K562 (cell line): ENCODE measurements at regions not wholly inside any gene's neighbourhood (a gene's known extent, or its start where the extent isn't known, plus 50 kb on each side); places are given as distances from the start of the nearest gene placed in this dataset.

Source experiments
- ATAC-seq: fragments of 200-7000 bp; cut with Tn5 transposase; 3 replicates; pipeline ENCODE4 v1.9.1; 2020; ENCODE audit warnings: moderate library complexity
- BruUV-seq: library from RNA; stranded (reverse); fragments of 400-500 nt; replicated peaks from 2 replicates; lab custom pipeline; 2021; lab: Mats Ljungman, UMichigan
- CTCF ChIA-PET: fragments of 300-600 bp; formaldehyde crosslinking; extraction: SDS; loops from one replicate; lab custom pipeline; 2021; ENCODE audit warnings: low intra/inter-chr PET ratio; lab: Yijun Ruan, JAX
- POLR2A ChIA-PET: fragments of 300-600, 350-650 bp; sonication (Branson Sonifier 250); formaldehyde crosslinking; extraction: SDS; loops from one replicate; lab custom pipeline; 2021; ENCODE audit warnings: antibody characterized with exemption, inconsistent platforms; lab: Yijun Ruan, JAX
- DNase-seq, 4 experiments: peaks; one replicate each; pipeline versions ENCODE4 v3.0.0 to v3.0.0-alpha.2; 2011 to 2018; ENCODE audit warnings: low spot score in 3 of 4, mixed read lengths in 3 of 4; ENCODE audit errors: extremely low read depth in 1 of 4
- FAIRE-seq: peaks from 2 replicates; lab custom pipeline; 2011; peaks lifted over from hg19 to GRCh38; lab: Jason Lieb, UNC
- H2AFZ ChIP-seq: 2 replicates; pipeline ENCODE4 v1.6.0; 2011; ENCODE audit warnings: low read depth, low read length, control low read depth, inconsistent platforms
- H3K27ac ChIP-seq: fragments of 200-600 bp; 3 replicates; pipeline ENCODE4 v1.8.0; 2011; ENCODE audit warnings: low read depth, mild to moderate bottlenecking, control low read depth, inconsistent platforms, low read length, moderate library complexity, mixed read lengths; ENCODE audit errors: extremely low read depth
- H3K27me3 ChIP-seq, 2 experiments: fragments of 300-600 bp in 1 of 2; 2 replicates in 1 of 2; 3 replicates in 1 of 2; pipeline versions ENCODE4 v1.6.0 to v1.8.0; 2011; ENCODE audit warnings: inconsistent platforms in 2 of 2, low read length in 2 of 2, mild to moderate bottlenecking in 1 of 2, mixed read lengths in 1 of 2, moderate library complexity in 1 of 2; ENCODE audit not compliant: control insufficient read depth in 2 of 2, insufficient read depth in 2 of 2
- H3K36me3 ChIP-seq: fragments of 300-600 bp; 3 replicates; pipeline ENCODE4 v1.8.0; 2011; ENCODE audit warnings: mild to moderate bottlenecking, low read length, inconsistent platforms; ENCODE audit not compliant: control insufficient read depth, insufficient read depth
- H3K4me1 ChIP-seq, 2 experiments: fragments of 200-600 bp in 1 of 2; replicated peaks in 1 of 2; 2 replicates in 1 of 2; 3 replicates in 1 of 2; pipeline versions ENCODE4 v1.5.1 to v1.8.0; 2011; ENCODE audit warnings: inconsistent platforms in 2 of 2, low read length in 2 of 2, mild to moderate bottlenecking in 1 of 2, mixed read lengths in 1 of 2, moderate library complexity in 1 of 2; ENCODE audit not compliant: control insufficient read depth in 2 of 2, insufficient read depth in 2 of 2
- H3K4me2 ChIP-seq: 2 replicates; pipeline ENCODE4 v1.6.1; 2011; ENCODE audit warnings: low read length, control low read depth, inconsistent platforms, mixed read lengths; ENCODE audit not compliant: insufficient read depth
- H3K4me3 ChIP-seq: fragments of 200-600 bp; sonication (generic), shearing (Covaris generic); 2 replicates; pipeline ENCODE4 v1.5.1; 2016; ENCODE audit warnings: control low read depth, inconsistent platforms
- H3K79me2 ChIP-seq: fragments of 200-600 bp; 3 replicates; pipeline ENCODE4 v1.8.0; 2011; ENCODE audit warnings: low read length, inconsistent platforms; ENCODE audit not compliant: control insufficient read depth, insufficient read depth
- H3K9ac ChIP-seq, 2 experiments: 2 replicates each; pipeline versions ENCODE4 v1.6.0 to v1.6.1; 2011; ENCODE audit warnings: low read depth in 2 of 2, low read length in 2 of 2, control low read depth in 1 of 2, inconsistent platforms in 1 of 2, mild to moderate bottlenecking in 1 of 2, mixed read lengths in 1 of 2; ENCODE audit not compliant: insufficient read depth in 1 of 2
- H3K9me1 ChIP-seq: one replicate; pipeline ENCODE4 v1.6.0; 2011; ENCODE audit warnings: inconsistent platforms, mild to moderate bottlenecking, low read length, moderate library complexity; ENCODE audit not compliant: control insufficient read depth, insufficient read depth
- H3K9me3 ChIP-seq: replicated peaks from 2 replicates; pipeline ENCODE4 v1.5.1; 2011; ENCODE audit warnings: low read depth, low read length, inconsistent platforms; ENCODE audit not compliant: control insufficient read depth, insufficient read depth
- H4K20me1 ChIP-seq: replicated peaks from 2 replicates; pipeline ENCODE4 v1.6.1; 2011; ENCODE audit warnings: low read length, inconsistent platforms, mixed read lengths; ENCODE audit not compliant: control insufficient read depth, insufficient read depth
- ARID1B ChIP-seq: fragments of 450-650 bp; IDR thresholded peaks from 2 replicates; pipeline ENCODE4 v1.6.1; 2016; ENCODE audit warnings: antibody characterized with exemption, mild to moderate bottlenecking, inconsistent platforms
- ESRRA ChIP-seq: fragments of 450-650 bp; IDR thresholded peaks from 2 replicates; pipeline ENCODE4 v1.6.1; 2014; ENCODE audit warnings: low read depth, mild to moderate bottlenecking, moderate library complexity, borderline replicate concordance
- GATA2 ChIP-seq: sonication (generic); formaldehyde crosslinking; IDR thresholded peaks from 2 replicates; pipeline ENCODE4 v1.4.0; 2020; ENCODE audit warnings: mild to moderate bottlenecking, missing genetic modification reagents
- HNRNPLL ChIP-seq: fragments of 200-400 bp; formaldehyde crosslinking; IDR thresholded peaks from 2 replicates; pipeline ENCODE4 v1.6.1; 2017; ENCODE audit warnings: low read length, low read depth, mild to moderate bottlenecking; ENCODE audit not compliant: poor library complexity, severe bottlenecking
- HOXB6 ChIP-seq: fragments of 250-450 bp; sonication (Bioruptor Pico); IDR thresholded peaks from 2 replicates; pipeline ENCODE4 v1.5.1; 2022; ENCODE audit warnings: mild to moderate bottlenecking, borderline replicate concordance
- ILK ChIP-seq: fragments of 450-650 bp; IDR thresholded peaks from 2 replicates; pipeline ENCODE4 v1.6.1; 2016; ENCODE audit warnings: missing genetic modification characterization, low read depth, mild to moderate bottlenecking, missing compliant biosample characterization, moderate library complexity, borderline replicate concordance
- KLF16 ChIP-seq: IDR thresholded peaks from 2 replicates; pipeline ENCODE4 v1.6.1; 2016; ENCODE audit warnings: antibody characterized with exemption
- NRF1 ChIP-seq, 2 experiments: fragments of 450-650 bp; IDR thresholded peaks in 1 of 2; conservative IDR thresholded peaks in 1 of 2; 2 replicates each; pipeline ENCODE4 v1.6.1; 2014; ENCODE audit warnings: mild to moderate bottlenecking in 2 of 2
- PTBP1 ChIP-seq: fragments of 200-400 bp; formaldehyde crosslinking; IDR thresholded peaks from 2 replicates; pipeline ENCODE4 v1.6.1; 2017; ENCODE audit warnings: low read depth, low read length
- STAT5A ChIP-seq: IDR thresholded peaks from 2 replicates; pipeline ENCODE4 v1.6.1; 2012; ENCODE audit warnings: low read length, inconsistent platforms, borderline replicate concordance
- ZNF444 ChIP-seq: fragments of 250-450 bp; sonication (Bioruptor Pico); IDR thresholded peaks from 2 replicates; pipeline ENCODE4 v1.4.0; 2020; ENCODE audit warnings: mild to moderate bottlenecking, moderate library complexity
- in situ Hi-C: fragments of 300-500 bp; cut with MboI; formaldehyde crosslinking; loops from 4 replicates; pipeline ENCODE4 v1.15.0; 2018; ENCODE audit warnings: inconsistent platforms, mixed read lengths
- intact Hi-C: fragments of 100-400 bp; cut with micrococcal nuclease; formaldehyde crosslinking; loops from 2 replicates; pipeline ENCODE4 v1.14.2; 2022
- TF ChIP-seq, protein P1 (sequence below): sonication (generic); IDR thresholded peaks from 2 replicates; pipeline ENCODE4 v1.6.1; 2016
- TF ChIP-seq, protein P2 (sequence below): fragments of 450-650 bp; formaldehyde crosslinking; IDR thresholded peaks from 2 replicates; pipeline ENCODE4 v1.4.0; 2020; ENCODE audit warnings: mild to moderate bottlenecking, mixed read lengths
- TF ChIP-seq, protein P3 (sequence below), 2 experiments: fragments of 450-650 bp; formaldehyde crosslinking in 1 of 2; IDR thresholded peaks; 2 replicates each; pipeline versions ENCODE4 v1.4.0 to v1.6.1; 2014 to 2020; ENCODE audit warnings: mild to moderate bottlenecking in 2 of 2, borderline replicate concordance in 1 of 2, low read depth in 1 of 2

DNA sequence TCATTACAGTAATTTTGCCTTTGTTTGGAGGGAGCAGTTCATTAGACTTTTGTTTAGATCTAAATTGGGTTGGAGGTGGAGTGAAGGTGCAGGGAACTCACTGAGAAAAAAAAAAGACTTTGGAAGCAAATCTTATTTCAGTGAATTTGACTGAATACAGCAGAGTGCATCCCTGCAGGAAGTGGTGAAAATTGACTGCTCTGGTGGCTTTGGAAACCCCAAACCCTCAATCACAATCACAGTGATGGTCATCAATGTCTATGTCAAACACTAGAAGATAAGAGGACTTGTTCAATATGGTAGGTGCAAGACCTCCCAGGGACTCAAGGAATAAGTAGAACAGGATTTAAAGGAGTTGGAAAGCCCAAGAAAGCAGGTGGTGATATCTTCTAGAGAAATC is 76.0 kb upstream of the RASA1 start:
- ChIA-PET POLR2A (no interaction called here), CTCF (no interaction called here)
- H3K79me2 ChIP-seq: no peaks in the 10 kb centered on the region
- no peak overlapping the region for H3K4me3 ChIP-seq
- H3K4me1 ChIP-seq: no peaks in the 10 kb centered on the region
- H3K9ac ChIP-seq: no peak overlapping the region
- no peak for DNase-seq
- no TSS peak for BruUV-seq
- H3K27me3 ChIP-seq: 0 out of 5 replicates have a peak, but pooled peaks cover 0 to 2% of the 10 kb centered on the region in 2 experiments
- intact Hi-C loops (no loop called here), in situ Hi-C loops (no loop called here)
- H4K20me1 ChIP-seq: no peaks in the 10 kb centered on the region
- H3K9me3 ChIP-seq: no peaks in the 10 kb centered on the region
- H3K36me3 ChIP-seq: no peaks in the 10 kb centered on the region
- no peak overlapping the region for H2AFZ ChIP-seq
- no peak overlapping the region for H3K27ac ChIP-seq
- no peak for ATAC-seq
- no peak overlapping the region for H3K4me2 ChIP-seq
- H3K9me1 ChIP-seq: no peaks in the 10 kb centered on the region
- no peak for FAIRE-seq
- TF ChIP-seq, protein P1, sequence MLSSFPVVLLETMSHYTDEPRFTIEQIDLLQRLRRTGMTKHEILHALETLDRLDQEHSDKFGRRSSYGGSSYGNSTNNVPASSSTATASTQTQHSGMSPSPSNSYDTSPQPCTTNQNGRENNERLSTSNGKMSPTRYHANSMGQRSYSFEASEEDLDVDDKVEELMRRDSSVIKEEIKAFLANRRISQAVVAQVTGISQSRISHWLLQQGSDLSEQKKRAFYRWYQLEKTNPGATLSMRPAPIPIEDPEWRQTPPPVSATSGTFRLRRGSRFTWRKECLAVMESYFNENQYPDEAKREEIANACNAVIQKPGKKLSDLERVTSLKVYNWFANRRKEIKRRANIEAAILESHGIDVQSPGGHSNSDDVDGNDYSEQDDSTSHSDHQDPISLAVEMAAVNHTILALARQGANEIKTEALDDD: no peak
- TF ChIP-seq PTBP1: no peak
- no peak for TF ChIP-seq KLF16
- TF ChIP-seq ARID1B: no peak
- TF ChIP-seq STAT5A: no peak
- TF ChIP-seq, protein P2, sequence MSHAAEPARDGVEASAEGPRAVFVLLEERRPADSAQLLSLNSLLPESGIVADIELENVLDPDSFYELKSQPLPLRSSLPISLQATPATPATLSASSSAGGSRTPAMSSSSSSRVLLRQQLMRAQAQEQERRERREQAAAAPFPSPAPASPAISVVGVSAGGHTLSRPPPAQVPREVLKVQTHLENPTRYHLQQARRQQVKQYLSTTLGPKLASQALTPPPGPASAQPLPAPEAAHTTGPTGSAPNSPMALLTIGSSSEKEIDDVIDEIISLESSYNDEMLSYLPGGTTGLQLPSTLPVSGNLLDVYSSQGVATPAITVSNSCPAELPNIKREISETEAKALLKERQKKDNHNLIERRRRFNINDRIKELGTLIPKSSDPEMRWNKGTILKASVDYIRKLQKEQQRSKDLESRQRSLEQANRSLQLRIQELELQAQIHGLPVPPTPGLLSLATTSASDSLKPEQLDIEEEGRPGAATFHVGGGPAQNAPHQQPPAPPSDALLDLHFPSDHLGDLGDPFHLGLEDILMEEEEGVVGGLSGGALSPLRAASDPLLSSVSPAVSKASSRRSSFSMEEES (CRISPR knock-in tag): no peak
- TF ChIP-seq HNRNPLL: no peak
- TF ChIP-seq GATA2 (CRISPR knock-in tag): no peak
- TF ChIP-seq, protein P3, sequence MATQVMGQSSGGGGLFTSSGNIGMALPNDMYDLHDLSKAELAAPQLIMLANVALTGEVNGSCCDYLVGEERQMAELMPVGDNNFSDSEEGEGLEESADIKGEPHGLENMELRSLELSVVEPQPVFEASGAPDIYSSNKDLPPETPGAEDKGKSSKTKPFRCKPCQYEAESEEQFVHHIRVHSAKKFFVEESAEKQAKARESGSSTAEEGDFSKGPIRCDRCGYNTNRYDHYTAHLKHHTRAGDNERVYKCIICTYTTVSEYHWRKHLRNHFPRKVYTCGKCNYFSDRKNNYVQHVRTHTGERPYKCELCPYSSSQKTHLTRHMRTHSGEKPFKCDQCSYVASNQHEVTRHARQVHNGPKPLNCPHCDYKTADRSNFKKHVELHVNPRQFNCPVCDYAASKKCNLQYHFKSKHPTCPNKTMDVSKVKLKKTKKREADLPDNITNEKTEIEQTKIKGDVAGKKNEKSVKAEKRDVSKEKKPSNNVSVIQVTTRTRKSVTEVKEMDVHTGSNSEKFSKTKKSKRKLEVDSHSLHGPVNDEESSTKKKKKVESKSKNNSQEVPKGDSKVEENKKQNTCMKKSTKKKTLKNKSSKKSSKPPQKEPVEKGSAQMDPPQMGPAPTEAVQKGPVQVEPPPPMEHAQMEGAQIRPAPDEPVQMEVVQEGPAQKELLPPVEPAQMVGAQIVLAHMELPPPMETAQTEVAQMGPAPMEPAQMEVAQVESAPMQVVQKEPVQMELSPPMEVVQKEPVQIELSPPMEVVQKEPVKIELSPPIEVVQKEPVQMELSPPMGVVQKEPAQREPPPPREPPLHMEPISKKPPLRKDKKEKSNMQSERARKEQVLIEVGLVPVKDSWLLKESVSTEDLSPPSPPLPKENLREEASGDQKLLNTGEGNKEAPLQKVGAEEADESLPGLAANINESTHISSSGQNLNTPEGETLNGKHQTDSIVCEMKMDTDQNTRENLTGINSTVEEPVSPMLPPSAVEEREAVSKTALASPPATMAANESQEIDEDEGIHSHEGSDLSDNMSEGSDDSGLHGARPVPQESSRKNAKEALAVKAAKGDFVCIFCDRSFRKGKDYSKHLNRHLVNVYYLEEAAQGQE (IDR thresholded peaks at IDR 0.05; ENCODE audit: borderline replicate concordance): no peak
- TF ChIP-seq, protein P3 (CRISPR knock-in tag; IDR thresholded peaks at IDR 0.05; ENCODE audit: low read depth): no peak
- TF ChIP-seq NRF1 (conservative IDR thresholded peaks at IDR 0.05 in 1 of 2, IDR thresholded peaks at IDR 0.05 in 1 of 2): no peak
- no peak for TF ChIP-seq HOXB6 (CRISPR knock-in tag)
- TF ChIP-seq ILK (tag): no peak
- TF ChIP-seq ESRRA: no peak
- no peak for TF ChIP-seq ZNF444 (CRISPR knock-in tag)
